HCT116 (cell line): ENCODE measurements at regions not wholly inside any gene's neighbourhood (a gene's known extent, or its start where the extent isn't known, plus 50 kb on each side); places are given as distances from the start of the nearest gene placed in this dataset.

Experiments used
- ATAC-seq: fragments of 200-7000 bp; cut with Tn5 transposase; 2 replicates; pipeline ENCODE4 v1.9.1; 2020; ENCODE audit warnings: mild to moderate bottlenecking, moderate library complexity
- BruUV-seq: library from RNA; stranded (reverse); fragments of 400-500 nt; replicated peaks from 2 replicates; lab custom pipeline; 2021; lab: Mats Ljungman, UMichigan
- CTCF ChIA-PET: fragments of 300-600 bp; sonication (Branson Sonifier 250); formaldehyde crosslinking; loops from one replicate; lab custom pipeline; 2021; ENCODE audit warnings: antibody characterized with exemption; lab: Charles Lee
- POLR2A ChIA-PET: fragments of 300-600, 350-600 bp; sonication (Branson Sonifier 250); formaldehyde crosslinking; loops from one replicate; lab custom pipeline; 2021; ENCODE audit warnings: antibody characterized with exemption; lab: Charles Lee
- RAD21 ChIA-PET, 2 experiments: fragments of 300-600 bp; sonication (Branson Sonifier 250); formaldehyde crosslinking; loops; one replicate each; lab custom pipeline; 2023; ENCODE audit warnings: low total read pairs in 2 of 2; ENCODE audit not compliant: uncharacterized antibody in 2 of 2, unreplicated experiment in 2 of 2, low non-redundant PET in 1 of 2; lab: Charles Lee
- DNase-seq: peaks from one replicate; pipeline ENCODE4 v3.0.0-alpha.2; 2010; ENCODE audit warnings: low read depth, low spot score
- H2AFZ ChIP-seq: fragments of 200-600 bp; shearing (Covaris generic), sonication (generic); 2 replicates; pipeline ENCODE4 v1.6.1; 2017; ENCODE audit warnings: low read depth, mixed run types, mixed read lengths, antibody characterized with exemption, low read length; ENCODE audit not compliant: poor library complexity, severe bottlenecking
- H3K27ac ChIP-seq: 2 replicates; pipeline ENCODE4 v1.5.1; 2012; ENCODE audit warnings: low read depth, low read length
- H3K27me3 ChIP-seq: fragments of 200-600 bp; sonication (generic); 2 replicates; pipeline ENCODE4 v1.6.1; 2016; ENCODE audit warnings: mixed run types, low read length, mixed read lengths; ENCODE audit not compliant: insufficient read depth
- H3K36me3 ChIP-seq, 2 experiments: fragments of 200-500 bp in 1 of 2; fragments of 200-600 bp in 1 of 2; sonication (Bioruptor generic) in 1 of 2; sonication (generic) in 1 of 2; 2 replicates each; pipeline versions ENCODE4 v1.5.1 to v1.6.1; 2014 to 2016; ENCODE audit warnings: low read length in 2 of 2, inconsistent platforms in 1 of 2, mixed read lengths in 1 of 2, mixed run types in 1 of 2; ENCODE audit not compliant: insufficient read depth in 2 of 2, control insufficient read depth in 1 of 2
- H3K4me1 ChIP-seq, 2 experiments: fragments of 200-600 bp in 1 of 2; sonication (generic) in 1 of 2; 2 replicates each; pipeline versions ENCODE4 v1.5.1 to v1.6.1; 2012 to 2017; ENCODE audit warnings: low read length in 2 of 2, inconsistent platforms in 1 of 2, mild to moderate bottlenecking in 1 of 2, mixed read lengths in 1 of 2, mixed run types in 1 of 2, moderate library complexity in 1 of 2; ENCODE audit not compliant: insufficient read depth in 2 of 2, control insufficient read depth in 1 of 2
- H3K4me2 ChIP-seq: fragments of 200-600 bp; sonication (generic); 2 replicates; pipeline ENCODE4 v1.6.1; 2017; ENCODE audit warnings: mixed run types, low read length, mixed read lengths
- H3K4me3 ChIP-seq, 2 experiments: fragments of 200-600 bp in 1 of 2; sonication (generic) in 1 of 2; replicated peaks in 1 of 2; 2 replicates each; pipeline ENCODE4 v1.5.1; 2011 to 2016; ENCODE audit warnings: low read length in 2 of 2, control low read depth in 1 of 2, low read depth in 1 of 2, mild to moderate bottlenecking in 1 of 2, mixed read lengths in 1 of 2, mixed run types in 1 of 2
- H3K79me2 ChIP-seq: fragments of 200-600 bp; sonication (generic); 2 replicates; pipeline ENCODE4 v1.6.1; 2017; ENCODE audit warnings: mild to moderate bottlenecking, mixed run types, low read length, moderate library complexity, mixed read lengths; ENCODE audit not compliant: insufficient read depth
- H3K9ac ChIP-seq: fragments of 200-600 bp; sonication (generic); 2 replicates; pipeline ENCODE4 v1.6.1; 2016; ENCODE audit warnings: low read length, mixed read lengths
- H3K9me2 ChIP-seq: fragments of 200-600 bp; sonication (generic), shearing (Covaris generic); 2 replicates; pipeline ENCODE4 v1.6.1; 2017; ENCODE audit warnings: mixed run types, mild to moderate bottlenecking, moderate library complexity; ENCODE audit not compliant: insufficient read depth
- H3K9me3 ChIP-seq, 2 experiments: fragments of 200-500 bp in 1 of 2; fragments of 200-600 bp in 1 of 2; sonication (Bioruptor generic) in 1 of 2; sonication (generic) in 1 of 2; 2 replicates each; pipeline ENCODE4 v1.6.1; 2014 to 2017; ENCODE audit warnings: low read length in 2 of 2, mixed read lengths in 2 of 2, inconsistent platforms in 1 of 2, low read depth in 1 of 2, mild to moderate bottlenecking in 1 of 2, mixed run types in 1 of 2, moderate library complexity in 1 of 2; ENCODE audit not compliant: control insufficient read depth in 1 of 2, insufficient read depth in 1 of 2
- H4K20me1 ChIP-seq: fragments of 200-600 bp; sonication (generic), shearing (Covaris generic); 2 replicates; pipeline ENCODE4 v1.6.1; 2017; ENCODE audit warnings: mixed run types, mild to moderate bottlenecking, moderate library complexity; ENCODE audit not compliant: insufficient read depth
- CEBPB ChIP-seq: IDR thresholded peaks from 2 replicates; pipeline ENCODE4 v1.6.1; 2012; ENCODE audit warnings: low read depth
- CTCF ChIP-seq, 3 experiments: fragments of 200-600 bp in 1 of 3; sonication (generic) in 1 of 3; IDR thresholded peaks in 2 of 3; conservative IDR thresholded peaks in 1 of 3; 2 replicates each; pipeline ENCODE4 v1.5.1; 2012 to 2017; ENCODE audit warnings: low read depth in 2 of 3, low read length in 2 of 3, antibody characterized with exemption in 1 of 3, borderline replicate concordance in 1 of 3, control low read depth in 1 of 3, mild to moderate bottlenecking in 1 of 3, mixed read lengths in 1 of 3, mixed run types in 1 of 3, moderate library complexity in 1 of 3; ENCODE audit not compliant: insufficient read depth in 1 of 3
- EZH2 ChIP-seq: fragments of 200-600 bp; sonication (generic); IDR thresholded peaks from 2 replicates; pipeline ENCODE4 v1.6.1; 2017; ENCODE audit warnings: antibody characterized with exemption, mixed run types
- FOSL1 ChIP-seq: IDR thresholded peaks from 2 replicates; pipeline ENCODE4 v1.6.1; 2012; ENCODE audit warnings: low read depth
- POLR2A ChIP-seq: IDR thresholded peaks from 2 replicates; pipeline ENCODE4 v1.7.0; 2011; ENCODE audit warnings: borderline replicate concordance; ENCODE audit not compliant: insufficient read depth, insufficient read length; ENCODE audit errors: extremely low read depth
- POLR2AphosphoS5 ChIP-seq: IDR thresholded peaks from 2 replicates; pipeline ENCODE4 v1.6.1; 2011; ENCODE audit warnings: mild to moderate bottlenecking, low read depth, low read length, moderate library complexity
- RAD21 ChIP-seq: IDR thresholded peaks from 2 replicates; pipeline ENCODE4 v1.6.1; 2012; ENCODE audit warnings: low read depth, mild to moderate bottlenecking
- REST ChIP-seq: IDR thresholded peaks from 2 replicates; pipeline ENCODE4 v1.6.1; 2012; ENCODE audit warnings: low read depth
- SP1 ChIP-seq: IDR thresholded peaks from 2 replicates; pipeline ENCODE4 v1.6.1; 2012; ENCODE audit warnings: low read depth
- SRF ChIP-seq: IDR thresholded peaks from 2 replicates; pipeline ENCODE4 v1.6.1; 2012; ENCODE audit warnings: low read depth
- TCF7L2 ChIP-seq: IDR thresholded peaks from 2 replicates; pipeline ENCODE4 v1.7.0; 2011; ENCODE audit warnings: borderline replicate concordance, inconsistent platforms; ENCODE audit not compliant: insufficient read depth, insufficient read length; ENCODE audit errors: extremely low read depth
- YY1 ChIP-seq: IDR thresholded peaks from 2 replicates; pipeline ENCODE4 v1.6.1; 2011; ENCODE audit warnings: low read length, low read depth, moderate library complexity, mild to moderate bottlenecking; ENCODE audit not compliant: insufficient replicate concordance; ENCODE audit errors: extremely low read depth
- ZFX ChIP-seq: fragments of 450-650 bp; IDR thresholded peaks from 2 replicates; pipeline ENCODE4 v1.6.1; 2017
- ZNF274 ChIP-seq: fragments of 200-500 bp; sonication (Bioruptor generic); IDR thresholded peaks from 2 replicates; pipeline ENCODE4 v1.6.1; 2014; ENCODE audit warnings: mild to moderate bottlenecking, low read depth, low read length, inconsistent platforms
- intact Hi-C: fragments of 100-400 bp; cut with micrococcal nuclease; formaldehyde crosslinking; loops from 2 replicates; pipeline ENCODE4 v1.10.0; 2022
- TF ChIP-seq, protein P1 (sequence below): IDR thresholded peaks from 2 replicates; pipeline ENCODE4 v1.6.1; 2012

- Histone ChIP-seq H3K27ac (no peak overlapping the region), H3K9me2 (no peaks in the 10 kb centered on the region), H2AFZ (no peak overlapping the region)
- TF ChIP-seq POLR2AphosphoS5 (no peak), CEBPB (no peak), FOSL1 (no peak), EZH2 (no peak), ZFX (no peak), ZNF274 (no peak), SRF (no peak), RAD21 (no peak), SP1 (no peak), CTCF (IDR thresholded peaks at IDR 0.05 in 2 of 3, conservative IDR thresholded peaks at IDR 0.05 in 1 of 3; ENCODE audit: borderline replicate concordance in 1 of 3, insufficient read depth in 1 of 3, low read depth in 2 of 3, low read length in 2 of 3) (no peak), REST (no peak), TCF7L2 (no peak), YY1 (no peak), POLR2A (no peak)
- TF ChIP-seq, protein P1, sequence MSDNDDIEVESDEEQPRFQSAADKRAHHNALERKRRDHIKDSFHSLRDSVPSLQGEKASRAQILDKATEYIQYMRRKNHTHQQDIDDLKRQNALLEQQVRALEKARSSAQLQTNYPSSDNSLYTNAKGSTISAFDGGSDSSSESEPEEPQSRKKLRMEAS: no peak
- TF ChIP-seq, all 23 proteins: peak for 0
- H3K9me3 ChIP-seq: no peaks in the 10 kb centered on the region
- no TSS peak for BruUV-seq
- H3K9ac ChIP-seq: no peak overlapping the region
- POLR2A ChIA-PET: no interaction called here
- intact Hi-C loops: no loop called here
- CTCF ChIA-PET: no interaction called here
- no peaks in the 10 kb centered on the region for H3K27me3 ChIP-seq
- ATAC-seq: no peak
- no peaks in the 10 kb centered on the region for H3K36me3 ChIP-seq
- H4K20me1 ChIP-seq: no peaks in the 10 kb centered on the region
- no peak for DNase-seq
- RAD21 ChIA-PET: no interaction called here
- no peaks in the 10 kb centered on the region for H3K4me1 ChIP-seq
- H3K79me2 ChIP-seq: no peaks in the 10 kb centered on the region
- no peak overlapping the region for H3K4me2 ChIP-seq
- no peak overlapping the region for H3K4me3 ChIP-seq
Observed at GRCh38 chr15:39202641-39203040, 378.2 kb upstream of the THBS1 start.
